GM19324 (cell line): ENCODE measurements at regions not wholly inside any gene's neighbourhood (a gene's known extent, or its start where the extent isn't known, plus 50 kb on each side); places are given as distances from the start of the nearest gene placed in this dataset.

Experiments
- ATAC-seq: cut with Tn5 transposase; IDR thresholded peaks from one replicate; pipeline ENCODE4 v1.9.1; 2021; ENCODE audit warnings: mild to moderate bottlenecking, moderate library complexity; ENCODE audit not compliant: unreplicated experiment, low FRiP score

DNA sequence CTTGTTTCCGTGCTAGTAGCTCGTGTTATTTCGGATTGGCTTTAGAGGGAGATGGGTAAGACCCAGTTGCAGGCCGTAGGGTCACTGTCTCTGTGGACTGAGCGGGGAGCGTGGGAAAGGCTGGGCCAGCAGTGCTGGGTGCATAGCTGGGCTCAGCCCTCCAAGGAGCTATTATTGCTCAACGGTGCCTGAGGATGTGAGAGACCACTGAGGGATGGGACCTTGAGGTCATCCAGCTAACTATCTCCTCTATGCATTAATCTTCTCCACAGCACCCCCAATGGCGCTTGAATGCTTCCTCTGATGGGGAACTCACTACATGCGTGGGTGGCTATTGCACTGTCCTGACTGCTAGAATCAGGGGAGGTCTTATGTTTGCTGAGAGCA lies 126.1 kb upstream of the FOXF1 start:
- no peak for ATAC-seq

DNA sequence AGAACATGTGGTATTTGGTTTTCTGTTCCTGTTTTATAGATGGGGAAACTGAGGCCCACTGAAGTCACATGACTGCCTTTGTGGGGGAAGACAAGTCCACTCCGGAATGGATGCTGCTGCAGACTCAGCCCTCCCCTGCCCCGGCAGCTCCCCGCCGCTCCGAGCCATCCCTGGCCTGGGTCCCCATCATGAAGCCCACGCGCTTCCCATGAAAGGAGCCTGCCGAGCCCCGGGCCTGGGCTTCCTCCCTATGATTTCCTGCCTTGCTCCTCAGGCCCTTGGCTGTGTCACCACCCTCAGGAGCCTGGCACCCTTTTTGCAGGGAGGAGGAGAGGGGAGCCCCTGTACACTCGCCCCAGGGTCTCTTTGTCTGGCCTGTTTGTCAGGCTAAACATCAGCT lies 125.3 kb upstream of the FOXF1 start:
- ATAC-seq = no peak

DNA sequence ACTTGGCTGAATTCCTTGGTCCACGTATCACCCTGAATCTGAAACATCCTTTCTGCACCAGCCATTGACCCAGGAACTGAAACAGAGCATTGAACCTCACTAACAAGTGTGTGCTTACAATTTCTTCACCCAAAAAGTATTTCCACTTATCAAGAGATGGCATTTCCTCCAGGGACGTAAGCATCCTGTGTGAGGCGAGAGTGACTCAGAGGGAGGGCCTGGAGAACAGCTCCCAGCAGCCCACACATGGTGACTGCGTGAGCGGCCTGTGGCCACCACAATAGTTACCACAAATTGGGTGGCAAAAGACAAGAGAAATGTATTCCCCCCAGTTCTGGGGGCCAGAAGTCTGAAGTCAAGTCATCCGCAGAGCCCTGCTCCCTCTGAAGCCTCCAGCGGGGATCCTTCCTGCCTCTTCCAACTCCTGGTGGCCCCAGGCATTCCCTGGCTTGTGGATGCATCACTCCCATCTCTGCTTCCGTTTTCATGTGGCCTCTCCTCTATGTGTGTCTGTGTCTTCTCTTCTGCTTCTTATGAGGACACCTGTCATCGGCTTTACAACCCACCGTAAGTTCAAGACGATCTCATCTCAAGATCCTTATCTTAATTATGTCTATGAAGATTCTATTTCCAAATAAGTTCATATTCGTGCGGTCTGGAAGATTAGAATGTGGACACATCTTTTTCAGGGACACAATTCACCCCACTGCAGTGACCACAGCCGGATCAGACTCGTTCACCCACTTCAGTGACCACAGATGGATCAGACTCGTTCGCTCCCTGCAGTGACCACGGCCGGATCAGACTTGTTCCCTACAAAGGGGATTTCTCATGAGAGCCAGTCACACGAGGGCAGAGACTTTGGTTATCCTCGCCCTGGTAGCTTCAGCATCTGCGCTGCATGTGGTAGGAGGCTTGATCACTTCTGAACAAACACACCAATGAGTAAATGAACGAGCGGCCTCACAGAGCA lies 122.6 kb upstream of the FOXF1 start:
- no peak for ATAC-seq

GRCh38 chr16:86388976-86389375 lies 121.4 kb upstream of the FOXF1 start:
- no peak for ATAC-seq

DNA sequence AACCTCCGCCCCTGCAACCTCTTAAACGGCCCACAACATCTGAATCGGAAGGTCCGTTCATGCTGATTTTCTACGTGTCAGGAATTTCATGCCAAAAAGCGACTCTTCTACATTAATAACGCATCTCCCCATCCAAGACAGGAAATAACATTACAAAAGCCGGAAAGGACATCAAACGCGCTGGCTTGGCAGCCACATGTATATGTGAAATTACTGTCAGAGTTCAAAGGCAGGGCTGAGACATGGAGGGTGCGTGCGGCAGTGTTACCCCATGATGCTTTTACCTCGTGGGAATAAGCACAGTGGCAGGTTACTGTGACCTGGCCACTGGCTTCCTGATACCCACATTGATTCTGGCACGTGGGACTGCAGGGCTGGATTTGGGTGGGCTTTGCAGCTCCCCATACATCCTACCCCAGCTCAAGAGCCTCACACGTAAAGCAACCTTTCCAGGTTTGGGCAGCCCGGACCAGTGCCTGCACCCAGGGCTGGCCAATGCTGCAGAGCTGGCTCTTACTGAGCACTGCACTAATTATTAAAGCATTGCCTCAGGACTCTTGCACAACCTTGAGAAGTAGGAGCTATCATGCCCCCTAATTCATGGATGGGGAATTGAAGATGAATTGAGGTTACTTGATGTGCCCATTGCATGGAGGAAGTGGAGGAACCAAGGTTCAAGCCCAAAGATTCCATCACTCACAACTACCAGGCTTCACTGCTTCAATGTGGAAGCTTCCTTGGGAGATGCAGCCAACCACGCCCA lies 120.6 kb upstream of the FOXF1 start:
- ATAC-seq = no peak

GRCh38 chr16:86390335-86390734 lies 120.0 kb upstream of the FOXF1 start:
- no peak for ATAC-seq

DNA sequence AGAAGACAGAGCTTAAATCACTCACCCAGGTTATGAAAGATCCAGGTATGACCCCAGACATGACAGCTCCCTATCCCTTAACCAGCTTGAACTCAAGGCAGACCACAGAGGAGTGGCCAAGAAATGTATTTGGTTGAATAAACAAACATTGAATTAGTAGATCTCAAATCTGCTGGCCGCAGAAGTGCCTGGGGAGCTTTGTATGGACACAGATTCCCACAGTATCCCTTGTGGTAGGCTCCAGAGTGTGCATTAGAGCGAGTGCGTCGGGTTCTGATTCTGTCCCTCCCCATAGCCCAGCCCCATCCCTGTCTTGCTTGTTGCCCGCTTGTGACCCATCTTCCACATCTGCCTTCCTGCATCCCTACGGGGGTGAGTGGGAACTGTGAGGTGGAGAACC lies 118.8 kb upstream of the FOXF1 start:
- ATAC-seq = no peak

- ATAC-seq = no peak
Observed at GRCh38 chr16:86391984-86392383, 118.3 kb upstream of the FOXF1 start.

GRCh38 chr16:86392436-86393152 lies 117.7 kb upstream of the FOXF1 start:
- no peak for ATAC-seq

- no peak for ATAC-seq
Observed at GRCh38 chr16:86393907-86394626, 116.3 kb upstream of the FOXF1 start.

DNA sequence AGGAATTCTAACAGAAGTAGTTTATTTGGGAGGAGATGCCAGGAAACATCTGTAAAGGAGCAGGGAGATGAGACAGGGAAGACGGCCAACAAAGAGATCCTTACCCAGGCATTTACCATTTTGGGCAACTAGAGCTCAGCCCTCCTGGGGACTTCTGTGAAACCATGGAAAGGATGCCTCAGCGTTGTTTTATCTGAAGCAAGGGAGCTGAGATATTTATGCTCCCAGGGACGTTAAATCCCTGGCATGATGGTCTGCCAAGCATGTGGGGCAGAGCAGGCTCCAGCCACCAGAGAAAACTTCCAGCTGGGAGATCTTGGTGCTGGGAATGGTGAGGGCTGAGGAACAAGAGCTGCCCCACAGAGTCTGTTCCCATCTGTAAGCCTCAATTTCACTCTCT lies 114.8 kb upstream of the FOXF1 start:
- no peak for ATAC-seq

DNA sequence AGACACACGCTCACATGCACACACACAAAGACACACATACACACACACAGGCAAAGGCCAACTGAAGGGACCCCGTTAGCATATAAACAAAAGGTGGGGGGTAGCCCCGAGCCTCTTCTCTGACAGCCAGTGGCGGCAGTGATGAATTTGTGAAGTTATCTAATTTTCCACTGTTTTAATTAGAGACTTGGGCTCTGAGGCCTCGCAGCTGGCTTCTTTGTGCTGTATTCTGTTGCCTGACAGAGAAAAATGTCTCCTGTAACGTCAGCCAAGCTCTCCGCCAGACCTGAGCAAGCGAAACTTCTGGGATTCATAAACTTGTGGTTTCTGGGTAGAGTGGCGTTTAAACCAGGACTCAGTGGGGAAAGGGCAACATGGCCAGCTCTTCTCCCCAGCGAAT lies 113.9 kb upstream of the FOXF1 start:
- no peak for ATAC-seq

GRCh38 chr16:86396901-86397311 lies 113.4 kb upstream of the FOXF1 start:
- ATAC-seq = no peak

DNA sequence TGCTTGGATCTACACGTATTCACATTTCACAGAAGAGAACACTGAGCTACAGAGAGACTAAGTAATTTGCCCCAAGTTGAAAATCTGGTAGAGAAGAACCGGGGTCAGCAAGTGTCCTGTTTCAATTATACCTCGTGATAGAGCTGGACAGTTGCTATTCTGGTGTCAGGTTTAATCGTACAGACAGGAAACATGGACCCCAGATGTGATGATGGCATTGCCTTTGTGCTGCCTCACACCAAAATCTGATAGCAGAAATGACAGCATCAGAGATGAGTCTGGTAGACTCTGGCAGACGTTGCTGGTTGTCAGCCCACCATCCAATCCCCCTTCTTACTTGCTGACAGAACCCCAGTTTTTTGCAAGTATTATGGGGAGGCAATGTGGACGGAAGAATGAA lies 112.1 kb upstream of the FOXF1 start:
- ATAC-seq = no peak

GRCh38 chr16:86398622-86399021 lies 111.7 kb upstream of the FOXF1 start:
- ATAC-seq = no peak

- no peak for ATAC-seq
Observed at GRCh38 chr16:86401126-86401525, 109.2 kb upstream of the FOXF1 start.

- no peak for ATAC-seq
Observed at GRCh38 chr16:86403085-86403484, 107.2 kb upstream of the FOXF1 start.

DNA sequence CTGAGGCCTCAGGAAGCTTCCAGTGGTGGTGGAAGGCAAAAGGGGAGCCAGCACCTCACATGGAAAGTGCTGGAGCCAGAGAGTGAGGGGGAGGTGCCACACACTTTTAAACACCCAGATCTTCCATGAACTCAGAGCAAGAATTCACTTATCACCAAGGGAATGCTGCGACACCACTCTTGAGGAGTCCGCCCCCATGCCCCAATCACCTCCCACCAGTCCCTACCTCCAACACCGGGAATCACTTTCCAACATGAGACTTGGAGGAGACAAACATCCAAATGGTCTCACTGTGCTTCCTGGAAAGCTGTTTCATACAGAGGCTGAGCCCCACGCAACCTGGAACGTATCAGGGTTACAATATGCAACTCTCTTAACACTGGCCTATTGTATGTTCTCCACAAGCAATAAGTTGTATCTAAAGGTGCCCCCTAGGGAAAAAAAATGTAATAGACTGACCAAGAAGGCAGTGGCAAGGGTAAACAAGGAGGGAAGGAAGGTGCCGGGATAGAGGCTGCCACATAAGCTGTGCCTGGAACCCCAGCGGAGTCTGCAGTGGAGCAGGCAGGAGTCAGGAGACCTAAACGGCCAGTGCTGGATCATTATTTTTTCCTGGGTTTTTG lies 106.7 kb upstream of the FOXF1 start:
- ATAC-seq = no peak

DNA sequence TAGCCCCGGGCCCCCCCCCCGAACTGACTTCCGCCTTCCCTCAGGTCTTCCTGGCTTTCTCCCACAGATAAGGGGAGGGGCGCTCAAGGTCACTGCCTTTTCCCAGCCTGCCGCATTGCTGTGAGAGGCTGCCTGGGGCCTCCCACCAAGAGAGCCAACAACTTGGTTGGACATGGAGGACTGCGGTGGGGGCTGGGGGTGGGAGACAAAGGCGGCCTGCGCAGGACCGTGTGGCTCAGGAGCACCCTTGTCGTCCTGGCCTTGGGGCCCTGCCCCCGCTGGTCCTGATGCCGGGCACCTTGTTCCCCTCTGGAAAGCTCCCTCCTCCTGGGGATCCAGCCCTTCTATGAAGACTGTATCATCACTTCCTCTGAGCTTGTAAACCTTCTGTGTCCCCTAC lies 105.6 kb upstream of the FOXF1 start:
- no peak for ATAC-seq

DNA sequence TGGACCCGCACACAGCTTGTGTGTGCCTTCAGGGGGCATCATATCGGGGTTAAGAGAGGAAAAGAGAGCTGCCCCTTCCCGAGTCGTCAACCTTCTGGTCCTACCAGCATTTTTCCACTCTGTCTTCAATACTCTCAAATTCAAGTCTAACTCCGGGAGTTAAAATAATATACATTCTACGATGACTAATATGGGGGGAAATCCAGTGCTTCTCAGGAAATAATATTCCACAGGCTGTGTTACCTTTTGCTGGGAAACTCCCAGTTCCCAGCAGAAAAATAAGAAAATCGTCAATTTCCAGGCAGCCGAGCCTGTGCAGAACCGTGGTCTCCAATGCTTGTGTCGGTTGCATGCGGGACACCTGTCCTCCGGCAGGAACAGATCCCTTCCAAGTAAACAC lies 105.0 kb upstream of the FOXF1 start:
- ATAC-seq = no peak
